ENCODE measurements at regions not wholly inside any gene's neighbourhood (a gene's known extent, or its start where the extent isn't known, plus 50 kb on each side); places are given as distances from the start of the nearest gene placed in this dataset.

GRCh38 chr13:30026093-30026492, 175.7 kb upstream of the UBL3 start:
- DNase-seq, result no peak

GRCh38 chr13:30025351-30025750, 174.9 kb upstream of the UBL3 start:
- DNase-seq, result no peak

DNA sequence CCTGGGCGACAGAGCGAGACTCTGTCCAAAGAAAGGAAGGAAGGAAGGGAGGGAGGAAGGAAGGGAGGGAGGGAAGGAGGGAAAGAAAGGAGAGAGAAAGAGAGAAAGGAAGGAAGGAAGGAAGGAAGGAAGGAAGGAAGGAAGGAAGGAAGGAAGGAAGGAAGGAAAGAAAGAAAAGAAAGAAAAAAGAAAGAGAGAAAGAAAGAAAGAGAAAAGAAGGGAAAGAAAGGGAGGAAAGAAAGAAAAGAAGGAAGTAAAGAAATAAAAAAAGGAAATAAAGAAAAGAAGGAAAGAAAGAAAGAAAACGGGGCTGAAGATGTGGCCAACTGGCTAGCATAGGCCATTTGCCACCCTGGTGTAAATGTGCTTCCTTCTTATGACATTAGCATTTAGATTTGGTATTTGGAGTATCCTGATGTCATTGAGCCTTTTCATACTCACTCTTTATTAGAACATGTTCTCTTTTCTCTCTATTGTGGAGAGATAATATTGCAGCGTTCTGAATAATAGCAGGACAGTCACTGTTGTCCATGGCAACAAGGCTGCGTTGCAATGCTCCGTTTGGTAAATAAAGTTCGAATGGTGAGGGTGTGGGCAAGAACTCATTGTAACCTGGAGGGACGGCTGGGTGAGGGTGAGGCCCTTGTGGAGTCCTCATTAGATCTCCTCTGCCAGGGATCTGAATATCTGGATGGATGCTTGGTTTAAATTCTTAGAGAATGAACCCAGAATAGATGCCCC, 173.9 kb upstream of the UBL3 start:
- DNase-seq, result no peak

DNA sequence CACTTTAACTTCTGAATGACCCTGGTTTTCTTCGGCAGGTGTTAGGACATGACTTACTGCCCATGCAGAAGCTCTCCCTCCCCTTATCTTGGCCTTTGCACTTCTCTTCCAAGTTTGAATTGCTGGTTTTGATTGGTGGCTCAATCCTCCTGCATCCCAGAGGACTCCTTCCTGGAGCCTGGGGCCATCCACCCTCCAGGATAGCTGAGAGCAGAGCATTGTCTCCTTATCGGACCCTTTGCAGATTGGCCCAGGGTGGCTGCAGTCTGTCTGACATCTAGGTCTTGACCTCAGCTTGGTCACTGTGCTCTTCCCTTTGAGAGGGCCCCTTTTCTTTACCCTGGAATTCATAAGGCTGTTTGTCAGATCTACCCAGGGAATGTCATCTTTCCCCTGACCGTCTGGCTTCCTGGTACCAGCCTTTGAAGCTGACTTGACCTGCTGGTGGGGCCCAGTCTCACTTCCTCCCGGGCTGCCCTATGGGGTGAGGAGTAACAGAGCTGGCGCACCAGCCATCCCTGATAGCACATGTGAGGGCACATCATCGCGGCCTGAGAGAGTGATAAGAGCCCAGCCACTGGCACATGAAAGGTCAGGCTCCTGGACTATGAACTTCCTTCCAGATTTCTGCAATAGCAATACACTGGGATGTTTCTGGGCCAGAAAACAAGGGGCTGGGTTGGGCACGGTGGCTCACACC, 172.9 kb upstream of the UBL3 start:
- DNase-seq, result no peak

GRCh38 chr13:30022796-30023195, 172.4 kb upstream of the UBL3 start:
- DNase-seq, result no peak

DNA sequence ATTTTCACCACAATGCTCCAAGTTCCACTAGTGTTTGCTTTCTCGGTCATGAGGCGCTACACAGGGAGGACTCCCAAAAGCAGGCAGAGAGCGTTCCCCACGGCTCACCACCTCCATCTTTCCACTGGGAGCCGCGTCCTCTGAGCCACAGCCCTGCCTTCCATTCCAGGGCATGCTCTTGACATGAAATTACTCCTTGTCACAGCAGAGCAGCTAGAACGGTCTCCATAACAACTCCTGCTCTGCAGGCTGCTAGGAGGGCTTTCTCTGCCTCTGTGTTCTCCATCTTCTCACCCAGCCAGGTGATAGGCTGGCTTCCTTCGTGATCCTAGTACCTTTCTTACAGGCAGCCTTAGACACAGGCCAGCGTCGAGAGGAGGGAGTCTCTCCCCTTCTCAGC, 171.8 kb upstream of the UBL3 start:
- DNase-seq, result no peak

GRCh38 chr13:30021611-30022010, 171.2 kb upstream of the UBL3 start:
- no peak for DNase-seq

GRCh38 chr13:30020726-30021312, 170.4 kb upstream of the UBL3 start:
- no peak for DNase-seq

DNA sequence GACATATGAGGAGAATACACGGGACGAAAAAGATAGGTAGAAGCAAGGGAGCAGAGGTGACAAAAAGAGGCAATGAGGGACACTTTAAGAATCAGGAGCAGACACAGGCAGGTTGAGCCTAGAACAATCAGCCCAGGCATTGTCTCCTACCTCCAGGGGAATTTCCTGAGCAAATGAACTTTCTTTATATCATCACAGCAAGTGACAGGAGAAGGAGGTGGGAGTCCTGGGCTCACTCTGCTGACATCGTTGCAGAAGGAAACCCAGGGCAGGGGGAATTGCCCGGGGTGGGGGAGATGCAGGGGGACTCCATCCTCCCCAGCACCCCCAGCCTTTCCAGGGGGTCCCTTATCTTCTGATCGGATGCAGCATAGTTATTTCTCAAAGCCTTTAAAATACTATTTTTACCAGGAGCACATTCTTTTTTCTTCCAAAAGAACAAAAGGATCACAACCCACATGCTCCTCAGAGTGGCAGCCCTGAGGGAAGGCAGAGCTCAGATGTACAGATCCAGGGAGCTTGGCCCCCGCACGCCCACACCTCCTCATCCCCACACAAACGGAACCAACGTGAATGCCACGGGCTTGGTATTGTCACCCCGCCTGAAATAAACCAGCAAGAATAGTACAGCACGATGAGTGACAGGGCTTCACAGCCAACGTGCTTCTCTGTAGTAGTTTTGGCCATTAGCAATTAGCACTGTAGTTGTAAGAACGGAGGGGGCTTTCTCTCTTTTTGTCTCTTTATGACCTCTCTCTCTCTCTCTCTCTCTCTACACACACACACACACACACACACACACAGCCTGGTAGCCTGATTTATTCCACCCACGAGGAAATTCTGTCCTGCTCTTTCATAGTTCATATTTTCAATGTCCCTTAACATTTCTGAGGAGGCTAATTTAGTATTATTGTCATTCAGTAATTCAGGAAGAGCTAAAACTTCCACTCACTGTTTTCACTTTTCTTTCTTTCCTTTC, 169.5 kb upstream of the UBL3 start:
- DNase-seq, result no peak

DNA sequence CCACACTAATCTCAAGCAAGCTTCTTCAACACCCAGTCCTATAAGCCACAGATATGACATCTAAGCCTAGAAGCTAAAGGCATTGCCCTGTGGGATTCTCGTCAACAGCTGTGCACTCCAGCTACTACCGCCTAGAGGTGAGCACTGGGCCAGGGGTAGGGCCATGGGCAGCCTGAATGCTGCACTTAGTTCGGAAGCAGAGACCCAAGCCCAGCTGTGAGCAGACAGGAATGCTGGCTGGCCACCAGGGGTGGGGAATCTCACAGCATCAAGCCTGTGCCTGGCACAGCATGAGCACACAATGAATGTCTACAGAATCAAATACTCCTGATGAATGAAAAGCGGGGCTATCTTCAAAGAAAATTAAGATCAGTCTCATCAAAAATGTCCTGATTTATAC, 167.5 kb upstream of the UBL3 start:
- no peak for DNase-seq

- DNase-seq, result no peak
Measured at GRCh38 chr13:30016398-30016797, 166.0 kb upstream of the UBL3 start.

DNA sequence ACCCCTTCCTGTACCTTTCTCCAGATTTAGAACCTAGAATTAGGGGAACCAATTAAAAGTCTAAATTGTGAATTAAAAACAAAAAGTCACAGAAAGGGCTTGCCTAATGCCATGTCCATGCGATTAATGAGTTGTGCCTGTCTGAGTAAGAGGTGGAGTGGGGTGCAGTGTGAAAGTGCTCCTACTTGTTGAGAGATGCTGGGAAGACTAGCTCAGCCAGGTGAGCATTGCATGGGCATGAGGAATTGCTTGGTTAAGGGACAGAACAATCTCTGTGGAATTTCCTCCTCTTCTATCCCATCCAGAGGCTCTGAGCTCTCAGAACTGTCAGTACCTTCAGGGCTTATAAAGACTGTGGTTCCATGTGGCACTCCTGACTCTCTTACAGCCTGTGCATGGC, 159.0 kb upstream of the UBL3 start:
- DNase-seq, result no peak

DNA sequence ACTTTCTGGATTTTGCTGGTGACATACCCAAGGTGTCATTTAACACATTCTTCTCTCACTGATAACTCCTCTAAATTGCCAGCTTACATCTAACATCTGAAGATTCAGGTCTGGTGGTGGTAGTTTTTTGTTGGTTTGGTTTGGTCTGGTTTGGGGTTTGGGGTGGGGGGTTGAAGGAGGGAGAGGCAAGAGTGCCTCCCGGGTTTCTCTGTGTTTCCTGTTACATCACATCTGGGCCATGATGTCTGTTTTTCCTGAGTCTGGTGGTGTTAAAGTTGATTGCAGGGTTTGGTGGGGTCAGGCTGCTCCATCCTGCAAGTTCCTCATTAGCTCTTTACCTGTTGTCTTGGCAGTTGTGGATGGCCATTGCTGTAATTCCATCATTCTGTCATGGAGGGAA, 155.8 kb upstream of the UBL3 start:
- no peak for DNase-seq

- DNase-seq, result no peak
Measured at GRCh38 chr13:30004204-30004603, 153.8 kb upstream of the UBL3 start.

- DNase-seq, result no peak
Measured at GRCh38 chr13:30002577-30002976, 152.2 kb upstream of the UBL3 start.

DNA sequence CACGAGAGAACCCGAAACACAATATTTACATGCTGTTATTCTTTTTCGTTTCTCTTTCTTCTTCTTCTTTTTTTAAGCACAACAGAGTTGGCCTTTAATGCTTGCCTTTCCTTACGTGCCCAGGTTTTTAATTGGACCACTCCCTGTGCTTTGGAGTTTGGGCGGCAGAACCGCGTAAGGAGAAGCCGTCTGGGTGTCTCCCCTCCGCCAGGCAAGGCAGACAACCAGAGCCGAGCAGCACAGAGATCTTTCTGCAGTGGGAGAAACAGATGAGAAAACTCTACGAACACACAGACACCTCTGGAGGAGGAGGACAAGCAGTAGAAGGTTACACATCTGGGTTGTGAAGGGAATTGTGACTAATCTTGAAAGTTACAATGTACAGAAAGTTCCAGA, 150.0 kb upstream of the UBL3 start:
- DNase-seq, result no peak

DNA sequence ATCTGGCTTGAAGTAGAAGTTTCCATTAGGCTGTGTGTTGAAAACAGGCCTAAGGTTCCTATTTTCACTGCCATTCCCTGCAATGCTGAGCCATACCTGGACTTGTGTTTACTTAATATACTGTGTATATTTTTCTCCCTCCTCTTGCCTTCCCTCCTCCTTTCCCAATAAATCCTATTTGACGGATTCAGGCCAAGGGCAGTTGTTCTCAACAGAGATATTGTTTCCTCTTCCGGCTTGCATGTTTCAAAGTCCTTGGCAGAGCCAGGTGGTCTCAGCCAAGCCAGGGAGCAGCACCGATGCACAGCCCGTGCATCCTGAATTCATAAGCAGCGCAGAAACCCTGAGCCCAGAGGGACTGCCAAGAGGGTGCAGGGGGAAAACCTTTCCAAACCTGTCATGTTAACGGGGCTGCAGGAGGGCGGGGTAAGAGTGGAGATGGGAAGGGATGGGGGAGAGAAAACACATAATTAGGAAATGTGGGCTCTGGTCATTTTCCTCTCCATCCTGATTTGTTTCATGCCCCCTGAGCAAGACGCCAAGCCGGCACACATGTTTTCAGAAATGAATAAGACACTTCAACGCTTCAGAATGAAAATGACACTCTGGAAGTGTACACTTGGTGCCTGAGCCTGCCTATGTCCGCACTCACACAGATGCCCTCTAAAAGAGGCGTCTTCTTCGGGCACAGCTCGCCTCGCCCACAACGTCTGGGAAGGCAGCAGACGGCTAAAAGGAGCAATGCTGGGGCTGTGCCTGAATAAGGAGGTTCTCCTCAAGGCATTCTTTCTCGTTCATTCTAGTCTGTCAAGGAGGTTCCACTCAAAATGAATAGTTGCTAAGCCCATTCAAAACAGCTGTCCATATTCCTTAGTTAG, 149.3 kb upstream of the UBL3 start:
- no peak for DNase-seq

GRCh38 chr13:29996316-29996715, 145.9 kb upstream of the UBL3 start:
- no peak for DNase-seq

- DNase-seq, result no peak
Measured at GRCh38 chr13:29994911-29995595, 144.6 kb upstream of the UBL3 start.

DNA sequence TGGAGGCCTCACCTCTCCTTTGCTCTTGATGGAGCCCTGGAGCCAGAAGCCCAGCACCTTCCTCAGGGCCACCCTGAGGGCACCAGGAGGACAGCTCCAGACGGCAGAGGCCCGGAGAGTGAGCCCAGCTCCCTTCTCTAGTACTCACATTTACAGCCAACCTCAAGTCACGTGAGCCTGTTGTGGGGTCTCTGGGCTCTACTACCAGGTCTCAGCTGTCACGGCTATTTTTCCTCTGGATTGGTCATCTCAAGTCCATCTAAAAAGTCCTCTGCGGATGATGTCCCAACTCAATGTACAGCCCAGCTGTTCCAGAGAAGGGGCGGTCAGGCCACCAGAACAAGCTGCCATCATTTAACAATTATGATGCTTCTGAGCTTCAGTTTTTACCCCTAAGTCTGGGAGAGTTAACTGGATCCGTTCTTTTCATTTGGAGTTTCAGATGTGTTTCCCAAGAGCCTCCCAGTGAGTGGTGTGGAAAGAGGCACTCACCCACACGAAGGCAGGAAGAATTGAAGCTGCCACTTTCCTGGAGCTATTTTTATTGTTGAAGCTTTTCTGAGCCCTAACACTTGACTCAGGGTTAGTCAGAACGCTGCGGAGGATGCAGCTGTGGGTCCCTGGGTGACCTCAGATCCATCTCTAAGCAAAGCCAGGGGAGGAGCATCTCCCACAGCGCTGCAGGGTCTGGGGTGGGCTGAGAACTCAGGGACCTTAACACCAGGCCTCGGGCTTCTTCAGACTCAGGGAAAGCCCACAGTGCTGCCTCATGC, 143.5 kb upstream of the UBL3 start:
- DNase-seq, result no peak

DNA sequence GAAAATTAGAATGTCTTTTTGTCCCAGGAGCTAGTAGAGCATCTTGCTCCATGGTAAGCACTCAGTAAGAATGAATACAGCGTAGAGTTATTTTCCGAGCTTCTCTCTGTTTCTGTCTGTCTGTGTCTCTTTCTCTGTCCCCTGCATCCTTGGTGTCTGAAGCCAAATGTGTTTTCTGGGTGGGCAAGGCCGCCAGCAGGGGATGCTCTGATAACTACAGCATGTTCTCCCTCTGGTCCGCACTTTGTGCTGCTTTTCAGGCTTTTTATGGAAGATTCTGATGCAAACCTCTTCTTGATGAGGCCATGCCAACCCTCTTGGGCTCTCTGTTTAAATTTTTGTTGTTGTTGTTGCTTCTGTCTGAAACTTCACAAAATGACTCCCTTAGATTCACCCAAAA, 142.8 kb upstream of the UBL3 start:
- DNase-seq, result no peak
